ENCODE measurements at regions not wholly inside any gene's neighbourhood (a gene's known extent, or its start where the extent isn't known, plus 50 kb on each side); places are given as distances from the start of the nearest gene placed in this dataset.

- no peaks in the 10 kb centered on the region for H3K36me3 ChIP-seq
- no peaks in the 10 kb centered on the region for H3K9me3 ChIP-seq
- H3K4me3 ChIP-seq = no peak overlapping the region
- H3K27ac ChIP-seq = no peak overlapping the region
- H3K4me1 ChIP-seq = peaks cover 0 to 2% of the 10 kb centered on the region in 2 donors
- intact Hi-C loops (cut with DNase I) = no loop called here
- TF ChIP-seq CTCF (IDR thresholded peaks at IDR 0.05) = no peak
- no peak for DNase-seq (ENCODE audit: low spot score in 2 of 2)
- no peaks in the 10 kb centered on the region for H3K27me3 ChIP-seq
Measured at GRCh38 chr3:101155825-101156224, 162.6 kb upstream of the ABI3BP start.

- no peak for TF ChIP-seq CTCF (IDR thresholded peaks at IDR 0.05)
- Histone ChIP-seq H3K27me3 (no peaks in the 10 kb centered on the region), H3K36me3 (no peaks in the 10 kb centered on the region), H3K9me3 (no peaks in the 10 kb centered on the region), H3K4me1 (peaks cover 0 to 2% of the 10 kb centered on the region in 2 donors), H3K27ac (no peak overlapping the region), H3K4me3 (no peak overlapping the region)
- intact Hi-C loops (cut with DNase I) = no loop called here
- no peak for DNase-seq (ENCODE audit: low spot score in 2 of 2)
Measured at GRCh38 chr3:101154401-101154800, 161.2 kb upstream of the ABI3BP start.

- Histone ChIP-seq H3K4me1 (peaks cover 0 to 2% of the 10 kb centered on the region in 2 donors), H3K27me3 (no peaks in the 10 kb centered on the region), H3K4me3 (no peak overlapping the region), H3K27ac (peak overlapping the region in 1 of 2 donors; percentile 29), H3K9me3 (no peaks in the 10 kb centered on the region), H3K36me3 (no peaks in the 10 kb centered on the region)
- intact Hi-C loops (cut with DNase I) = no loop called here
- no peak for DNase-seq (ENCODE audit: low spot score in 2 of 2)
- TF ChIP-seq CTCF (IDR thresholded peaks at IDR 0.05) = no peak
Measured at GRCh38 chr3:101151286-101151913, 158.2 kb upstream of the ABI3BP start.

- Histone ChIP-seq H3K9me3 (no peaks in the 10 kb centered on the region), H3K4me1 (peaks cover 0 to 2% of the 10 kb centered on the region in 2 donors), H3K4me3 (no peak overlapping the region), H3K27ac (no peak overlapping the region), H3K27me3 (no peaks in the 10 kb centered on the region), H3K36me3 (no peaks in the 10 kb centered on the region)
- no peak for TF ChIP-seq CTCF (IDR thresholded peaks at IDR 0.05)
- intact Hi-C loops (cut with DNase I) = no loop called here
- DNase-seq (ENCODE audit: low spot score in 2 of 2) = no peak
Measured at GRCh38 chr3:101150504-101150903, 157.3 kb upstream of the ABI3BP start.

- peaks cover 0 to 2% of the 10 kb centered on the region in 2 donors for H3K4me1 ChIP-seq
- no peak for DNase-seq (ENCODE audit: low spot score in 2 of 2)
- H3K27me3 ChIP-seq = no peaks in the 10 kb centered on the region
- no peaks in the 10 kb centered on the region for H3K9me3 ChIP-seq
- intact Hi-C loops (cut with DNase I) = no loop called here
- no peak overlapping the region for H3K27ac ChIP-seq
- H3K36me3 ChIP-seq = no peaks in the 10 kb centered on the region
- no peak for TF ChIP-seq CTCF (IDR thresholded peaks at IDR 0.05)
- H3K4me3 ChIP-seq = no peak overlapping the region
Measured at GRCh38 chr3:101149707-101150106, 156.5 kb upstream of the ABI3BP start.

- no peak for TF ChIP-seq CTCF (IDR thresholded peaks at IDR 0.05)
- H3K36me3 ChIP-seq = no peaks in the 10 kb centered on the region
- peaks cover 0 to 2% of the 10 kb centered on the region in 2 donors for H3K4me1 ChIP-seq
- H3K27me3 ChIP-seq = no peaks in the 10 kb centered on the region
- no peak overlapping the region for H3K27ac ChIP-seq
- H3K4me3 ChIP-seq = no peak overlapping the region
- H3K9me3 ChIP-seq = no peaks in the 10 kb centered on the region
- intact Hi-C loops (cut with DNase I) = no loop called here
- no peak for DNase-seq (ENCODE audit: low spot score in 2 of 2)
Measured at GRCh38 chr3:101149251-101149650, 156.0 kb upstream of the ABI3BP start.
